ENCODE measurements at regions not wholly inside any gene's neighbourhood (a gene's known extent, or its start where the extent isn't known, plus 50 kb on each side); places are given as distances from the start of the nearest gene placed in this dataset.

GRCh38 chr11:15379483-15379882 is 264.8 kb downstream of the INSC start:
- DNase-seq (ENCODE audit: low read depth): no peak

GRCh38 chr11:15390857-15391256 is 276.1 kb downstream of the INSC start:
- no peak for DNase-seq (ENCODE audit: low read depth)

GRCh38 chr11:15396778-15397177 is 282.1 kb downstream of the INSC start:
- DNase-seq (ENCODE audit: low read depth): no peak

GRCh38 chr11:15406851-15407351 is 292.2 kb downstream of the INSC start:
- DNase-seq (ENCODE audit: low read depth): no peak

- DNase-seq (ENCODE audit: low read depth): no peak
Observed at GRCh38 chr11:15412054-15412453, 297.3 kb downstream of the INSC start.

- no peak for DNase-seq (ENCODE audit: low read depth)
Observed at GRCh38 chr11:15418921-15419320, 304.2 kb downstream of the INSC start.

GRCh38 chr11:15419696-15420095 is 305.0 kb downstream of the INSC start:
- no peak for DNase-seq (ENCODE audit: low read depth)

- no peak for DNase-seq (ENCODE audit: low read depth)
Observed at GRCh38 chr11:15430381-15430780, 315.7 kb downstream of the INSC start.

GRCh38 chr11:15434529-15434928 is 319.8 kb downstream of the INSC start:
- no peak for DNase-seq (ENCODE audit: low read depth)

GRCh38 chr11:15446315-15446714 is 331.6 kb downstream of the INSC start:
- no peak for DNase-seq (ENCODE audit: low read depth)

- no peak for DNase-seq (ENCODE audit: low read depth)
Observed at GRCh38 chr11:15446929-15447328, 332.2 kb downstream of the INSC start.

- no peak for DNase-seq (ENCODE audit: low read depth)
Observed at GRCh38 chr11:15451713-15452112, 337.0 kb downstream of the INSC start.

GRCh38 chr11:15453211-15453765 is 338.6 kb downstream of the INSC start:
- DNase-seq (ENCODE audit: low read depth): no peak

GRCh38 chr11:15468466-15468865 is 353.7 kb downstream of the INSC start:
- no peak for DNase-seq (ENCODE audit: low read depth)

- no peak for DNase-seq (ENCODE audit: low read depth)
Observed at GRCh38 chr11:15471048-15471894, 356.5 kb downstream of the INSC start.

- DNase-seq (ENCODE audit: low read depth): no peak
Observed at GRCh38 chr11:15471895-15472799, 357.4 kb downstream of the INSC start.

GRCh38 chr11:15473954-15474837 is 359.5 kb downstream of the INSC start:
- no peak for DNase-seq (ENCODE audit: low read depth)

GRCh38 chr11:15476371-15476917 is 361.7 kb downstream of the INSC start:
- DNase-seq (ENCODE audit: low read depth): no peak

- DNase-seq (ENCODE audit: low read depth): no peak
Observed at GRCh38 chr11:15481871-15482270, 367.1 kb downstream of the INSC start.

GRCh38 chr11:15483205-15483604 is 368.5 kb downstream of the INSC start:
- no peak for DNase-seq (ENCODE audit: low read depth)

GRCh38 chr11:15484398-15484797 is 369.7 kb downstream of the INSC start:
- no peak for DNase-seq (ENCODE audit: low read depth)
